GM18868 (cell line): ENCODE measurements at regions not wholly inside any gene's neighbourhood (a gene's known extent, or its start where the extent isn't known, plus 50 kb on each side); places are given as distances from the start of the nearest gene placed in this dataset.
"Not testable (repeated sequence)": the region's sequence is repeated elsewhere in the genome, so short reads cannot be mapped to it uniquely, and the experiment has no call there.

Experiments used
- ATAC-seq: cut with Tn5 transposase; IDR thresholded peaks from one replicate; pipeline ENCODE4 v1.9.1; 2021; ENCODE audit warnings: mild to moderate bottlenecking, moderate library complexity; ENCODE audit not compliant: unreplicated experiment

DNA sequence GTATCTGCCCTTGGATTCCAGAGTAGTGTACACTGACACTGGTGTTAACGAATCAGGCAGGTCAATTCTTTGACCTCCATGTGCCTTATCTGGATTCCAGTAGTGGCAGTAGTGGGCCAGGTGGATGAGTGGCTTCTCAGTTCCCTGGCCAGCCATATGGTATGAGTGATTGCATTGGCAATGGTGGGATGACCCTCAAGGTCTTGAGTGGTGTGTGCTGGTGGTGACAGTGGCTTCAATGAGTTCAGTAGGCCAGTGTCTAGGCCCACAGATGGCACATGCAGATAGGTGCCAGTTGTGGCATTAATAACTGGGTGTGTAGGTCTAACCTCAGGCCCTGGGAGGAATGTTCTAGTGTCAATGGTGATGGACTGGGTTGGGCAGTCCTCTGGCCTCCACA, 674.1 kb upstream of the NXPH2 start:
- ATAC-seq, result no peak

GRCh38 chr2:139439100-139439499, 658.9 kb upstream of the NXPH2 start:
- no peak for ATAC-seq

DNA sequence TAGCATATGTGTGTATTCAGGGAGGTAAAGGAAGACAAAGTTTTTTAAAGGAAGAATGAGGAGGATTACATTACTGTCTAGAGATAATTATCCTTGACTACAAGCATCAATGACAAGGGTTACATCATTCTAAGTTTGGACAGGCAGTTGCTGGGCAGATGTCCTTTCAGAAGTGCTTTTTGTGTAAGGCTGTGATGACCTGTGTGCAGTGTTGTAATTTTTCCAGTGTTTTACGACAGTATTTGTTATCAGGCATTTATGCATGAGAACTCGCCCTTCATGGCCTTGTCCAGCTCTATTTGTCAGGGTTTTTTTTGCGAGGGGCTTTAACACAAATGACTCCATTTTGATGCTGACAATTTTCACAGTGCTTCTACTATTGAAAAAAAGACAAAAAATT, 658.3 kb upstream of the NXPH2 start:
- ATAC-seq, result no peak

DNA sequence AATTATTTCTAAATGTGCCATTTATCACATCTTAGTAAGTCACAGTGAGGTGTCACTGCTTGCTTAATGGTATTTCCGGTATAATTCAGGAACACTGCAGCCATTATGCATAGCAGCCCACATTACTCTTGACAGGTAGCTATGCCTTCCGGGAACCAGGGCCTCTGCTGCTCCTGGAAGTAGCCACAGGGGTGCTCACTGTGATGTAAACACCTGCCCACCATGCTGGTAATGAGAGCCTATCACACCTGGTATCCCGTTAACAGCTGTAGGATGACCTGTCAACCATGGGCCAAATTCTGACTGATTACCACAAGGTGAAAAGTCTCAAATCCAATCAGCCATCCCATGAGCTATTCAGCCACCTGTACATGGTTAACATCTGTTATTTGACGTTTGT, 647.0 kb upstream of the NXPH2 start:
- no peak for ATAC-seq

GRCh38 chr2:139424101-139424500, 643.9 kb upstream of the NXPH2 start:
- ATAC-seq, result no peak

DNA sequence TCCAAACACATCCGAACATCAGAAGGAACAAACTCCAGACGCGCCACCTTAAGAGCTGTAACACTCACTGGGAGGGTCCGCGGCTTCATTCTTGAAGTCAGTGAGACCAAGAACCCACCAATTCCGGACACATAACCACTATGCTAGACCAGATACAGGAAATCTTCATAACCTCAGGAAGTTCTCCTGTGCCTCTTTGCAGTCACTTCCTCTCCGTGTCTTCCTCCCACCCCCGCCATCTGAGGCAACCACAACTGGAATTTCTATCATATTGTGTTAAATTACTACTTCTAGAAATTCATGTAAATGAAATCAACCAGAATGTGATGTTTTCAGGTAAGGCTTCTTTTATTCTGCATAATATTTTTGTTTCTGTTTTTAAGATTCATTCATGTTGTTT, 631.0 kb upstream of the NXPH2 start:
- ATAC-seq, result no peak

DNA sequence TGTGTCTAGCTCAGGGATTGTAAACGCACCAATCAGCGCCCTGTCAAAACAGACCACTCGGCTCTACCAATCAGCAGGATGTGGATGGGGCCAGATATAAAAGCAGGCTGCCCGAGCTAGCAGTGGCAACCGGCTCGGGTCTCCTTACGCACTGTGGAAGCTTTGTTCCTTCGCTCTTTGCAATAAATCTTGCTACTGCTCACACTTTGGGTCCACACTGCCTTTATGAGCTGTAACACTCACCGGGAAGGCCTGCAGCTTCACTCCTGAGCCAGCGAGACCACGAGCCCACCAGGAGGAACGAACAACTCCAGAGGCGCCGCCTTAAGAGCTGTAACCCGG, 630.6 kb upstream of the NXPH2 start:
- not testable (repeated sequence) for ATAC-seq

DNA sequence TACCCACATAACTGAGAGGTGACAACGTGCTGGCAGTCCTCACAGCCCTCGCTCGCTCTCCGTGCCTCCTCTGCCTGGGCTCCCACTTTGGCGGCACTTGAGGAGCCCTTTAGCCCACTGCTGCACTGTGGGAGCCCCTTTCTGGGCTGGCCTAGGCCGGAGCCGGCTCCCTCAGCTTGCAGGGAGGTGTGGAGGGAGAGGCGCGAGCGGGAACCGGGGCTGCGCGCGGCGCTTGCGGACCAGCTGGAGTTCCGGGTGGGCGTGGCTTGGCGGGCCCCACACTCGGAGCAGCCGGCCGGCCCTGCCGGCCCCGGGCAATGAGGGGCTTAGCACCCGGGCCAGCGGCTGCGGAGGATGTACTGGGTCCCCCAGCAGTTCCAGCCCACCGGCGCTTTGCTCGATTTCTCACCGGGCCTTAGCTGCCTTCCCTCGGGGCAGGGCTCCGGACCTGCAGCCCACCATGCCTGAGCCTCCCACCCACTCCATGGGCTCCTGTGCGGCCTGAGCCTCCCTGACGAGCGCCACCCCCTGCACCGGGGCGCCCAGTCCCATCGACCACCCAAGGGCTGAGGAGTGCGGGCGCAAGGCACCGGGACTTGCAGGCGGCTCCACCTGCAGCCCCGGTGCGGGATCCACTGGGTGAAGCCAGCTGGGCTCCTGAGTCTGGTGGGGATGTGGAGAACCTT, 630.1 kb upstream of the NXPH2 start:
- not testable (repeated sequence) for ATAC-seq

DNA sequence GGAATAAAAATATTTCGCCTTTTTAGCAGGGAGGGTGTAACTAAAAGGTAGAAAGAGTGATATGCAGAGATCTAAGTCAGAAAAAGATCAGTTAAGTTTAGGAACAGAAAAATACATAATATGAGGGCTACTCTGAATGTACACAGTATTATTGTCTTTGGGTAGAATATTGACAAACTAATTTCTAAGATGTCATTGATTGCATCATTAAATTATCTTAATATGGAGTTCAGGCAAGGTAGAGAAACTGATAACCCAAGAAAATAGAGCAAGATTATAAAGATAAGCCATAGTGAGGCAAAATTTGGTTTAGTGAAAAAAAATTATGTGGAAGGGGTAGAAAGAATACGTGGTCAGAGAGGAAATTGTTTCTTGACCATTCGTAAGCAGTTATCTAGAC, 629.0 kb upstream of the NXPH2 start:
- no peak for ATAC-seq

DNA sequence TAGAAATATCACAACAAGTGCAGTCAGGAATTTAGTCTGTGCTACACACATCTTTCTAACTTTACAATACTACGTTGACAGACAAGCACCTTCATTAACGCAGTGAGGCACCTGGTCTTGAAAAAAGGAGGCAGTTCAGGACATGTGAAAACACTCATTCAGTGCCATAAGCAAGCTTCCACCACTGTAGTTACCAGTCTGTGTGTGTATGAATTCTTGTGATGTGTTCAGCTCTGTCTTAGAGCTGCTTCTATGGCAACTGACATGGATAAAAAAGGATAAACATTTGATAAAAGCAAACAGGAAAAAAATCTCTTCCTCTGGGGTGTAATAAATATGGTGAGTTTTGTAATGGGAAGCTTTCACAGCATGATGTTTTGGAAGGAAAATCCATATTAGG, 623.8 kb upstream of the NXPH2 start:
- ATAC-seq, result no peak

- ATAC-seq, result no peak
These were observed 614.6 kb upstream of the NXPH2 start for GRCh38 chr2:139394801-139395200.

DNA sequence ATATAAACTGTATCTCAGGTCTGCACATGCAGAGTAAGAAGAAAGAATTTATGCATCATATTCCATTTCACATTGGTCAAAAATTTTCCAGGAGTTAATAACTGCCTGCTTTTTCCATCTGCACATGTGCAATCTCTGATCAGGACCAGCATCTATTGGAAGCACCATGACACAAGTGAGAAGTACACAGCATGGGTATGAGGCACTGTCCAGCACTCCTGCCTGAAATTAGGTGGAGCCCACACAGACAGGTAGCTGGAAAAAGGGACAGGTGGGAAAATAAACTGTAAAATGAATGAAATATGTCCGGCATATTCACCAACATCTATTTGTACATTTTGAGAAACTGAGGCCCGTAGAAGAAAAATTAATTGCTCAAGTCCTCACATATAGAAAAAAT, 609.2 kb upstream of the NXPH2 start:
- no peak for ATAC-seq

DNA sequence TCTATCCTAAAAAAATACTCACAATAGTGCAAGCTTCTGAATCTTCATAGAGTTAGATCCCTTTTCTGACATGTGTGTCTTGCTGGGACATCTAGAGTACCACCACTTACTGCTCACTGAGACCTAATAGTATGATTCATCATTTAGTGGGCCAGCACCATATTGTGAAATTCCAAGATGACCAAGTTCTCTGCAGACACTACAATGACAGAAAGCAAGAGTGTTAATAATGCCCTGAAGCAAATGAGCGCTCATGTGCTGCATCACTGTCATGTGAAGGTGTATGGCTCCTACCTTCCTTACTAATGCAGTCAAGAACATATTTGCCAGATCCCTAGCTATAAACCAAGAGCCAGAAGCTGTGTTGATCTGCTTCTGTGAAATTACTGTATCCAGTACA, 606.2 kb upstream of the NXPH2 start:
- no peak for ATAC-seq

- ATAC-seq, result no peak
These were observed 603.3 kb upstream of the NXPH2 start for GRCh38 chr2:139383532-139383931.

- ATAC-seq, result no peak
These were observed 599.9 kb upstream of the NXPH2 start for GRCh38 chr2:139380051-139380450.

DNA sequence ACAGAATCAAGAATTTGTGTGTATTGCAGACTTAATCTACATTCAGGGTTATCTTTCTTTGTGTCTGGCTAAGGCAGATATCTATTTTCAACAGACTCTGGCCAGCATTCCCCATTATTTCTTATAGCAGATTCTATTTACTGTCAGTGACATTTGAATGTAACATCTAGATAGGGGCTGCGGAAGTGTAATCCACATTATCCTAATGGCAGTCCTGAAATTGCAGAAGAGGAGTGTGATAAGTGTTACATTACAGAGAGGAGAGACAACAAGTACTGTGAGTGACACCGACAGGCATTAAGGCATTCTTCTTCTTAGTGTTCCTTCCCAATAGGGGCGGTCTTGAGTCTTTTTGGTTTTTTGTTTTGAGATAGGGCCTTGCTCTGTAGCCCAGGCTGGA, 598.2 kb upstream of the NXPH2 start:
- no peak for ATAC-seq

- no peak for ATAC-seq
These were observed 594.2 kb upstream of the NXPH2 start for GRCh38 chr2:139374296-139374850.

- ATAC-seq, result no peak
These were observed 589.5 kb upstream of the NXPH2 start for GRCh38 chr2:139369423-139370409.

- ATAC-seq, result no peak
These were observed 587.2 kb upstream of the NXPH2 start for GRCh38 chr2:139367416-139367815.

GRCh38 chr2:139366681-139367080, 586.5 kb upstream of the NXPH2 start:
- ATAC-seq, result no peak

GRCh38 chr2:139365189-139365588, 585.0 kb upstream of the NXPH2 start:
- ATAC-seq, result no peak

GRCh38 chr2:139360654-139361053, 580.5 kb upstream of the NXPH2 start:
- no peak for ATAC-seq
